Endothelial cell (in vitro differentiated cells): ENCODE measurements at regions not wholly inside any gene's neighbourhood (a gene's known extent, or its start where the extent isn't known, plus 50 kb on each side); places are given as distances from the start of the nearest gene placed in this dataset.

ENCODE experiments used
- DNase-seq: peaks from one replicate; pipeline ENCODE4 v3.0.0; 2021; ENCODE audit warnings: low spot score
- H3K27ac Mint-ChIP-seq: one replicate; pipeline ENCODE4 v1.8.0; 2021; ENCODE audit warnings: mixed read lengths, inconsistent platforms; ENCODE audit not compliant: unreplicated experiment
- H3K27me3 Mint-ChIP-seq: one replicate; pipeline ENCODE4 v1.8.0; 2021; ENCODE audit warnings: mild to moderate bottlenecking, moderate library complexity, mixed read lengths, inconsistent platforms; ENCODE audit not compliant: unreplicated experiment
- H3K36me3 Mint-ChIP-seq: one replicate; pipeline ENCODE4 v1.8.0; 2021; ENCODE audit warnings: mild to moderate bottlenecking, low read depth, mixed read lengths, inconsistent platforms; ENCODE audit not compliant: unreplicated experiment
- H3K4me1 Mint-ChIP-seq: one replicate; pipeline ENCODE4 v1.8.0; 2021; ENCODE audit warnings: mild to moderate bottlenecking, mixed read lengths, inconsistent platforms; ENCODE audit not compliant: unreplicated experiment
- H3K4me3 Mint-ChIP-seq: one replicate; pipeline ENCODE4 v1.8.0; 2021; ENCODE audit warnings: mild to moderate bottlenecking, mixed read lengths, inconsistent platforms; ENCODE audit not compliant: unreplicated experiment
- H3K9me3 Mint-ChIP-seq: one replicate; pipeline ENCODE4 v1.8.0; 2021; ENCODE audit warnings: mixed read lengths, inconsistent platforms; ENCODE audit not compliant: unreplicated experiment
- CTCF ChIP-seq: fragments of 200-600 bp; sonication (generic); IDR thresholded peaks from one replicate; pipeline ENCODE4 v1.5.0; 2021; ENCODE audit warnings: antibody characterized with exemption; ENCODE audit not compliant: unreplicated experiment

- Mint-ChIP-seq H3K27me3 (peaks cover 28% of the 10 kb centered on the region), H3K9me3 (peaks cover 16% of the 10 kb centered on the region), H3K4me3 (peak overlapping the region; percentile 68), H3K27ac (peak overlapping the region; percentile 93), H3K36me3 (peaks cover 45% of the 10 kb centered on the region), H3K4me1 (peaks cover 82% of the 10 kb centered on the region)
- no peak for DNase-seq
- no peak for TF ChIP-seq CTCF
These were observed 226.6 kb downstream of the ARHGAP12 start for GRCh38 chr10:31702005-31702404.

GRCh38 chr10:31701546-31701945 is 227.1 kb downstream of the ARHGAP12 start:
- peak overlapping the region; percentile 93 for H3K27ac Mint-ChIP-seq
- H3K4me3 Mint-ChIP-seq = no peak overlapping the region
- peaks cover 80% of the 10 kb centered on the region for H3K4me1 Mint-ChIP-seq
- peaks cover 30% of the 10 kb centered on the region for H3K27me3 Mint-ChIP-seq
- H3K9me3 Mint-ChIP-seq = peaks cover 16% of the 10 kb centered on the region
- peaks cover 43% of the 10 kb centered on the region for H3K36me3 Mint-ChIP-seq
- TF ChIP-seq CTCF = no peak
- DNase-seq = no peak

GRCh38 chr10:31700181-31700611 is 228.4 kb downstream of the ARHGAP12 start:
- DNase-seq = peak; percentile 40
- TF ChIP-seq CTCF = no peak
- Mint-ChIP-seq H3K27me3 (peaks cover 26% of the 10 kb centered on the region), H3K36me3 (peaks cover 38% of the 10 kb centered on the region), H3K27ac (peak overlapping the region; percentile 93), H3K4me3 (no peak overlapping the region), H3K4me1 (peaks cover 74% of the 10 kb centered on the region), H3K9me3 (peaks cover 16% of the 10 kb centered on the region)

- H3K4me3 Mint-ChIP-seq = peak overlapping the region; percentile 84
- no peak for DNase-seq
- H3K9me3 Mint-ChIP-seq = peaks cover 10% of the 10 kb centered on the region
- H3K27me3 Mint-ChIP-seq = peaks cover 18% of the 10 kb centered on the region
- H3K27ac Mint-ChIP-seq = peak overlapping the region; percentile 100
- TF ChIP-seq CTCF = no peak
- peaks cover 74% of the 10 kb centered on the region for H3K4me1 Mint-ChIP-seq
- H3K36me3 Mint-ChIP-seq = peaks cover 21% of the 10 kb centered on the region
These were observed 230.3 kb downstream of the ARHGAP12 start for GRCh38 chr10:31698181-31698830.
